Stimulated activated CD4-positive, alpha-beta T cell treated with anti-CD3 and anti-CD28 coated beads, Interleukin-12 subunit alpha, Interleukin-12 subunit beta, amount 100 ng/mL, for 24 hours (primary cell): ENCODE measurements at regions not wholly inside any gene's neighbourhood (a gene's known extent, or its start where the extent isn't known, plus 50 kb on each side); places are given as distances from the start of the nearest gene placed in this dataset.
A peak's percentile ranks its signal among the peaks of the same experiment; 100 is the strongest.
"Not testable (repeated sequence)": the region's sequence is repeated elsewhere in the genome, so short reads cannot be mapped to it uniquely, and the experiment has no call there.

ENCODE experiments used
- DNase-seq, 2 experiments: peaks; one replicate each; pipeline ENCODE4 v3.0.0-alpha.2; 2020; ENCODE audit warnings: low read depth in 2 of 2

DNA sequence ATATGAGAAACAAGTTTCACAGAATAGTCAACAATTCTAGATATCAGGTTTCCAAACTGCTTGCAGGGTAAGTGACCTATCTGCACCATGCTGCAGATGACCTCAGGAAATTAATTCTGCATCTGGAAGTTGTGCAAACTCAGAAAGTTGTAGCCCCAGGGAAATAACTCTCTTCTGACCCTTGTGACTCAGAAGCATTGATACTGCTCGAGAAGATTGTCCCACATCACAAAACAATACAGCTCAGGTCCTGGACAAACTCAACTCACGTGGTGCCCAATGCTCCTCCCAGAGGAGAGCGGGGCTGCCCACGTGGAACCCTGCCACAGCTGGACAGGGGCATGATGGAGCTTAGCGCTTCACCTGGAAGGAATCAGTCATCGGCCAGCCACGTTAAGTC is 221.9 kb upstream of the LRRC61 start:
- DNase-seq = not testable (repeated sequence)

DNA sequence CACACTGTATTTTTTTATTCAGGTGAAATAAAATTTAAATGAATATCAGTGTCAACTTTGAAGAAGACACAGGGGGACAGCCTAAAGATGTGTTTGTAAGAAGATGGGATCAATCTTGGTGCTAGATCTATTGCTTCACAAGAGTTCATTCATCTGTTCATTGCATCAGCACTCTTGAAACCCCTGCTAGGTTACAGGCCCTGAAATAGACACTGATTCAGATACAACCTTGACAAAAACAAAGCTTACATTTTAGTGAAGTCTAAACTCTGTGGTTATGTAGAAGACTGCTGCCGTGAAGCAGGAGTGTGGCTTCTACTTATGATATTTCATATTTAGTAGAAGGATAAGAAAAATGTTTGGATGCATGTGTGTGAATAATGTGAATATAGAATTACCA is 215.9 kb upstream of the LRRC61 start:
- DNase-seq = not testable (repeated sequence)

DNA sequence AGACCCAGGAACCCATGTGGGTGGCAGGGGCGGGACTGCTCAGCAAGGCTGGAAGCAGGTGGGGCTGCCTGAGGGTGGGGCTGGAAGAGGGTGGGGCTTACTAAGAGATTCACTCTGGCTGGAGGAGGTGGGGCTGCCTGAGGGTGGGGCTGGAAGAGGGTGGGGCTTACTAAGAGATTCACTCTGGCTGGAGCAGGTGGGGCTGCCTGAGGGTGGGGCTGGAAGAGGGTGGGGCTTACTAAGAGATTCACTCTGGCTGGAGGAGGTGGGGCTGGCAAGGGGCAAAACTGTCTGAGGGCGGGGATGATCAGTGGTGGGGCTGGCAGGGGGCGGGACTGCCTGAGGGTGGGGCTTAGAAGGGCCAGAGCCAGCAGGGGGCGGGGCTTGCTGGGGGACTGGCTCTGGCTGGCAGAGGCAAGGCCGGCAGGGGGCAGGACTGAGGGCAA is 212.8 kb upstream of the LRRC61 start:
- peak; percentile 3 to 26 for DNase-seq

- not testable (repeated sequence) for DNase-seq
These were observed 212.3 kb upstream of the LRRC61 start for GRCh38 chr7:150110882-150111281.

- not testable (repeated sequence) for DNase-seq
These were observed 211.6 kb upstream of the LRRC61 start for GRCh38 chr7:150111373-150112139.

GRCh38 chr7:150113301-150113700 is 209.9 kb upstream of the LRRC61 start:
- not testable (repeated sequence) for DNase-seq

GRCh38 chr7:150114591-150114990 is 208.6 kb upstream of the LRRC61 start:
- DNase-seq = not testable (repeated sequence)

- not testable (repeated sequence) for DNase-seq
These were observed 203.2 kb upstream of the LRRC61 start for GRCh38 chr7:150119966-150120365.

GRCh38 chr7:150125831-150126230 is 197.3 kb upstream of the LRRC61 start:
- DNase-seq = not testable (repeated sequence)

- not testable (repeated sequence) for DNase-seq
These were observed 188.7 kb upstream of the LRRC61 start for GRCh38 chr7:150134451-150134850.

DNA sequence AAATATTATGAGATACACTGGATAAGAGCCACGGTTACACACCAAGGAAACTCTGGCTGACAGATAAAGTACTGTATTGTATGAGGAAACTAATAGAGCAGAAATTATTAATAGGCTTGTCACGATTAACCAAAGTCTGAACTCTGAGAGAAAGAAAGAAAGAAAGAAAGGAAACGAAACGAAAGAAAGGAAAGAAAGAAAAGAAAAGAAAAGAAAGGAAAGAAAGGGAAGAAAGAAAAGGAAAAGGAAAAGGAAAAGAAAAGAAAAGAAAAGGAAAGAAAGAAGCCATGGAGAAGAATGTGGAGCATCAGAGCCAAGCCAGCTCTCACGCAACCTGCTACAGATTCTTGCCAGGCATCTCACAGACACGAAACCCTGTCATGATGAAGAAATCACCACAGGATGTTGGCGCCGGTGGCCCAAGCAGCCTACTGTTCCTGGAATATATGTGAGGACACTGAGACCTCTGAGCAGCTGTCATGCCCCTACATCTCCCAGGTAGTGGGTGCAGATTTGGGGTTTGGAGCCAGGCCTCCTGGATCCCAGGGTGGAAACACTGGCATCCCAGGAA is 187.4 kb upstream of the LRRC61 start:
- not testable (repeated sequence) for DNase-seq

GRCh38 chr7:150139840-150140239 is 183.3 kb upstream of the LRRC61 start:
- not testable (repeated sequence) for DNase-seq

DNA sequence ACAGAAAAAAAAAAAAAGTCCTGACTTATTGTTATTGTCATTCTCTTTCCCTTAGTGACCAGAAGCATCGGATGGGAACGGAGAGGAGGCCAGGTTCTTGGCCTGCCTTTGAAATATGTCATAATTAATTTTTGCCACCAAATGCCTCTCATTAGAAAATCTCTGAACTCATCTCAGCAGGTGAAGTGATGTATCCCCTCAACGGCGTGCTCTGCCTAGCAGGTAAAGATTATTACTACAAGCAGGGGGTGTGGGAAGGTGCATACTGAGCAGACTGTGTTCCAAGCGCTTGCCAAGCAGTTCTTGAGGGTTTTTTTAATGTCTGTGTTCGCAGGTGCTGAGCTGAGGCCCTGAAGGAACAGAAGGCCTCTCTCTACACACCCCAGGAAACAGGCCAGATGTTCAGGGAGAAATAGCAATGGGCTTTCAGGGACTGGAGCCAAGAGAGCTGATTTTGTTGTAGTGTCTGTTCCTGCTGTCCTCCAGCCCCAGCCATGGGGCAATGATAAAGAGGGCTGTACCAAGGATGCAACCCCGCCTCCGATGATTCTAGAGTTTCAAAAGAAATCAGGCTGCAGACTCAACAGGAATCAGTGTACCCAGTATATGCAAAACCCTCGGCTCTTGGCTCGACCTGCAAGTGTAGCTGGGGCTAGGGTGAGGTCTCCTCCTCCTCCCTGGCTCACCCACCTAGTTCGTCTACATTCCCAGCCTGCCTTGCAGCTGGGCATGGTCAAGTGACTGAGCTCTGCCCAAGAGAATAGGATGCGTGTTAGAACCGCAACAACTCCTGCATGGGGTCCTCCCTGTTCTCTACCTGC is 181.4 kb upstream of the LRRC61 start:
- not testable (repeated sequence) for DNase-seq

DNA sequence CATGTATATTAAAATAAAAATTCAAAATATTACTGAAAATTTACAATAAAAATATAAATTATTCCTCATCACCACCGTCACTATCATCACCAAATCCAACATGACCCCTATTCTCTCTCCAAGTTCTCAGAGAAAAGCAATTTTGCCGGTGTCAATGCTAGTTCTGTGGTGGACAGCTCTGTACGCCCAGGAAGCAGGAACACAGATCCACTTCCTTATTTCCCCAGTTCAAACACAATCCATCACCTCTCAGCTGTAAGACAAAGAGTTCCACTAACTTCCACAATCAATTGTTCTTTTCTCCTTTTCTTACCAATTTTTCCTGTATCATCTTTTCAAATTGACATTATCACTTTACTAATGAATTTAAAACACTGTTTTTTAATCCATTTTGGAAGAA is 177.0 kb upstream of the LRRC61 start:
- not testable (repeated sequence) for DNase-seq

DNA sequence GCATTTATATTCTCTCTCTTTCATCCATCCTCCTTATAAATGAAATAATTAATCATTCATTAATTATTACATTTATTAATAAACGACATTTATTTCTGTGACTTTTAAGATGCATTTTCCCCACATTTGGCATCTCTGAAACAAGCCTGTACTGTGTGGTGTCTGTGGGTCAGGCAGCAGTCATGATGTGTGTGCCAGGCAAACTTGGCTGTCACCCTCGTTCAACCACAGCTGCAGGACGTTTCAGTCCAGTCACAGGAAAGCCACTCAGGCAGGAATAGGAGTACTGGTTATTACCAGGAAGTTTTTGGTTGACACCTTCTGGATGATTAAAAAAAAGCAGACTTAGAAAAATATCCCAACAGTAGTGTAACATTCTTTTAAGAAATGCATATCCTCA is 175.6 kb upstream of the LRRC61 start:
- not testable (repeated sequence) for DNase-seq

DNA sequence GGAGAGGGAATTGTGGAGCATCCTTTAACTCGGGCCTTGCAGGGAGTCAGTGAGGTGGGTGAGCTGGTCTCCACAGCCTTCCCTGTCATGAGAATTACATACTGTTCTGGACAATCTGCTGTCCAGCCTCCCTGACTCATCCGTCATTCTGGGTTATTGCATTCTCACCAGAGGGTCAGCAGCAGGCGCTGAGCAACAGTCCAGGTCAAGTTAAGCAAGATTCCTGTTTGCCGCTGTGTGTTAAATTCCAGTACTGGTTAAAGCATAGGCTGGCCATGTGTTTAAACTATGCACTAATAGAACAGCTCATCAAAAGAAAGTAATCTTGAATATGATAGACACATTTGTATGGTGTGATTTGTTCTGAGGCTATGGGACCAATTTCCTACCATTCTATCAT is 167.1 kb upstream of the LRRC61 start:
- not testable (repeated sequence) for DNase-seq

DNA sequence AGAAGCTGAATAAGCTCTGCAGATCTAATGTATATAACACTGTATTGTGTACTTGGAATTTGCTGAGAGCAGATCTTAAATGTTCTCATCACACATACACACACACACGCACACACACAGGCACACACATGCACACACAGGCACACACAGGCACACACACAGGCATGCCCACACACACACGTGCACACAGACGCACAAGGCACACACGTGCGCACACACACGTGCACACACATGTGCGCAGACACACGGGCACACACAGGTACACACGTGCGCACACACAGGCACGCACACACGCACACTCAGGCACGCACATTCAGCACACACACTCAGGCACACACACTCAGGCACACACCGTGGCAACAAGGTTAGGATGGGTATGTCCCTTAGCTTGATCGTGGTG is 164.5 kb upstream of the LRRC61 start:
- not testable (repeated sequence) for DNase-seq

DNA sequence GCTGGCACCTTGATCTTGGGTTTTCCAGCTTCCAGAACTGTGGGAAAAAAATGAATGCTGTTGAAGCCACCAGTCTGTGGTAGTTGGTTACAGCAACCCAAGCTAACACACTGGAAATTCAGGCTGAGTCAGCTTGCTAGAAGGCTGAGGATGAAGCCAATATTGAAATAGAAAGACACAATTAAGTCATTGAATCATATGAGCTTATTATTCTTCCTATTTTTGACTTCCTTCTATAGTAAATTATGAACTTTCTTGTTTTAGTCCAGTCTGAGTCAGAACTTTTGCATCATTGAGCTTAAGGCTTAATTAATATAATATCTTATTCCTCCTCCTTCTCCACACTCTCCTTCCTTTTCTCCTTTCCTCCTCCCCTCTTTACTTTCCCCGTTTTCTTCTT is 153.6 kb upstream of the LRRC61 start:
- DNase-seq = not testable (repeated sequence)

DNA sequence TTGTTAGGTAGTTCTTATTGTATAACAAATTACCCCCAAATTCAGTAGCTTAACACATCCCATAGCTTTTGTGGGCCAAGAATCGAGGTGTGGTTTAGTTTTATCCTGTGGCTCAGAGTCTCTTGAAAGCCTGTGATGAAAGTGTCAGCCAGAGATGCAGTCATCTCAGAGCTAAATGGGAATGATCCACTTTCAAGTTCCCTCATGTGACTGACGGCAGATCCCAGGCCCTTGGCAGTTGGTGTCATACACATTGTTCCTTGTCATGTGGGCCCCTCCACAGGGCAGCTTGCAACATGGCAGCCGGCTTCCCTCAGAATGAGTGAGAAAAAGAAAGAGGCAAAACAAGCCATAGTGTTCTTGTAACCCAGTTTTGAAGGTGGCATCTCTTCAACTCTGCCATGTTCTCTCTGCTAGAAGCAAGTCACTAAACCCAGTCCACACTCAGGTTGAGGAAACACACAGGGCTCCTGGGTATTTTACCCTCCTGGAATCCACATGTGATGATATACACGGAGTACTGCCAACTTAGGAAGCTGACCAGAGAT is 153.1 kb upstream of the LRRC61 start:
- DNase-seq = not testable (repeated sequence)

DNA sequence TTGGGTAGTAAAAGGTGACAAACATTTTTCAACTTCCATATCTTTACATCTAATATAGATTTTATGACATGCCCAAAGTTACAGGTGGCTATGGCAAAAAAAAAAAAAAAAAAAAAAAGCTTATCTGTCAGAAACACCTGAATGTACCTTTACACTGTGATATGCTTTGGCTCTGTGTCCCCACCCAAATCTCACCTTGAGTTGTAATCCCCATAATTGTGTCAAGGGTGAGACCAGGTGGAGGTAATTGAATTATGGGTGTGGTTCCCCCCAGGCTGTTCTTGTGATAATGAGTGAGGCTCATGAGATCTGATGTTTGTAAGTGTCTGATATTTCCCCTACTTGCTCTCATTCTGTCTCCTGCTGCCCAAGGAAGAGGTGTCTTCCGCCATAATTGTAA is 139.6 kb upstream of the LRRC61 start:
- DNase-seq = not testable (repeated sequence)

GRCh38 chr7:150189963-150190362 is 133.2 kb upstream of the LRRC61 start:
- DNase-seq = not testable (repeated sequence)

DNA sequence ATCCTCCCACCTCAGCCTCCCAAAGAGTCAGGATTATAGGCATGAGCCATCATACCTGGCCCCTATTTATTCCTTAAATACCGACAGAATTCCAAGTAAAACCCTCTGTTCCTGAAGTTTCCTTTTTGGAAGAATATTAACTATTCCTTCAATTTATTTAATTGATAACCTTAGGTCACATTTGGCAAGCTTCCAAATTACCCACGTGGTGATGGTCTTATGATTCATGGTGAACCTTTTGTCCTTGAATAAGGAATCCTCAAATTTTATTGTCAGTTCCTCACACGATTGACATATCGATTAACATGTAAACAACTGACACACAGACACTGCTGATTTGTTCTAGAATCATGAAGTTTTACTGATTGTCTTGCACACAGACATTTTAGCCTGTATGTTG is 130.6 kb upstream of the LRRC61 start:
- DNase-seq = not testable (repeated sequence)
